HCT116 (cell line): ENCODE measurements at regions not wholly inside any gene's neighbourhood (a gene's known extent, or its start where the extent isn't known, plus 50 kb on each side); places are given as distances from the start of the nearest gene placed in this dataset.

ENCODE experiments used
- ATAC-seq: fragments of 200-7000 bp; cut with Tn5 transposase; 2 replicates; pipeline ENCODE4 v1.9.1; 2020; ENCODE audit warnings: mild to moderate bottlenecking, moderate library complexity
- BruUV-seq: library from RNA; stranded (reverse); fragments of 400-500 nt; replicated peaks from 2 replicates; lab custom pipeline; 2021; lab: Mats Ljungman, UMichigan
- CTCF ChIA-PET: fragments of 300-600 bp; sonication (Branson Sonifier 250); formaldehyde crosslinking; loops from one replicate; lab custom pipeline; 2021; ENCODE audit warnings: antibody characterized with exemption; lab: Charles Lee
- POLR2A ChIA-PET: fragments of 300-600, 350-600 bp; sonication (Branson Sonifier 250); formaldehyde crosslinking; loops from one replicate; lab custom pipeline; 2021; ENCODE audit warnings: antibody characterized with exemption; lab: Charles Lee
- RAD21 ChIA-PET, 2 experiments: fragments of 300-600 bp; sonication (Branson Sonifier 250); formaldehyde crosslinking; loops; one replicate each; lab custom pipeline; 2023; ENCODE audit warnings: low total read pairs in 2 of 2; ENCODE audit not compliant: uncharacterized antibody in 2 of 2, unreplicated experiment in 2 of 2, low non-redundant PET in 1 of 2; lab: Charles Lee
- DNase-seq: peaks from one replicate; pipeline ENCODE4 v3.0.0-alpha.2; 2010; ENCODE audit warnings: low read depth, low spot score
- H2AFZ ChIP-seq: fragments of 200-600 bp; shearing (Covaris generic), sonication (generic); 2 replicates; pipeline ENCODE4 v1.6.1; 2017; ENCODE audit warnings: low read depth, mixed run types, mixed read lengths, antibody characterized with exemption, low read length; ENCODE audit not compliant: poor library complexity, severe bottlenecking
- H3K27ac ChIP-seq: 2 replicates; pipeline ENCODE4 v1.5.1; 2012; ENCODE audit warnings: low read depth, low read length
- H3K27me3 ChIP-seq: fragments of 200-600 bp; sonication (generic); 2 replicates; pipeline ENCODE4 v1.6.1; 2016; ENCODE audit warnings: mixed run types, low read length, mixed read lengths; ENCODE audit not compliant: insufficient read depth
- H3K36me3 ChIP-seq, 2 experiments: fragments of 200-500 bp in 1 of 2; fragments of 200-600 bp in 1 of 2; sonication (Bioruptor generic) in 1 of 2; sonication (generic) in 1 of 2; 2 replicates each; pipeline versions ENCODE4 v1.5.1 to v1.6.1; 2014 to 2016; ENCODE audit warnings: low read length in 2 of 2, inconsistent platforms in 1 of 2, mixed read lengths in 1 of 2, mixed run types in 1 of 2; ENCODE audit not compliant: insufficient read depth in 2 of 2, control insufficient read depth in 1 of 2
- H3K4me1 ChIP-seq, 2 experiments: fragments of 200-600 bp in 1 of 2; sonication (generic) in 1 of 2; 2 replicates each; pipeline versions ENCODE4 v1.5.1 to v1.6.1; 2012 to 2017; ENCODE audit warnings: low read length in 2 of 2, inconsistent platforms in 1 of 2, mild to moderate bottlenecking in 1 of 2, mixed read lengths in 1 of 2, mixed run types in 1 of 2, moderate library complexity in 1 of 2; ENCODE audit not compliant: insufficient read depth in 2 of 2, control insufficient read depth in 1 of 2
- H3K4me2 ChIP-seq: fragments of 200-600 bp; sonication (generic); 2 replicates; pipeline ENCODE4 v1.6.1; 2017; ENCODE audit warnings: mixed run types, low read length, mixed read lengths
- H3K4me3 ChIP-seq, 2 experiments: fragments of 200-600 bp in 1 of 2; sonication (generic) in 1 of 2; replicated peaks in 1 of 2; 2 replicates each; pipeline ENCODE4 v1.5.1; 2011 to 2016; ENCODE audit warnings: low read length in 2 of 2, control low read depth in 1 of 2, low read depth in 1 of 2, mild to moderate bottlenecking in 1 of 2, mixed read lengths in 1 of 2, mixed run types in 1 of 2
- H3K79me2 ChIP-seq: fragments of 200-600 bp; sonication (generic); 2 replicates; pipeline ENCODE4 v1.6.1; 2017; ENCODE audit warnings: mild to moderate bottlenecking, mixed run types, low read length, moderate library complexity, mixed read lengths; ENCODE audit not compliant: insufficient read depth
- H3K9ac ChIP-seq: fragments of 200-600 bp; sonication (generic); 2 replicates; pipeline ENCODE4 v1.6.1; 2016; ENCODE audit warnings: low read length, mixed read lengths
- H3K9me2 ChIP-seq: fragments of 200-600 bp; sonication (generic), shearing (Covaris generic); 2 replicates; pipeline ENCODE4 v1.6.1; 2017; ENCODE audit warnings: mixed run types, mild to moderate bottlenecking, moderate library complexity; ENCODE audit not compliant: insufficient read depth
- H3K9me3 ChIP-seq, 2 experiments: fragments of 200-500 bp in 1 of 2; fragments of 200-600 bp in 1 of 2; sonication (Bioruptor generic) in 1 of 2; sonication (generic) in 1 of 2; 2 replicates each; pipeline ENCODE4 v1.6.1; 2014 to 2017; ENCODE audit warnings: low read length in 2 of 2, mixed read lengths in 2 of 2, inconsistent platforms in 1 of 2, low read depth in 1 of 2, mild to moderate bottlenecking in 1 of 2, mixed run types in 1 of 2, moderate library complexity in 1 of 2; ENCODE audit not compliant: control insufficient read depth in 1 of 2, insufficient read depth in 1 of 2
- H4K20me1 ChIP-seq: fragments of 200-600 bp; sonication (generic), shearing (Covaris generic); 2 replicates; pipeline ENCODE4 v1.6.1; 2017; ENCODE audit warnings: mixed run types, mild to moderate bottlenecking, moderate library complexity; ENCODE audit not compliant: insufficient read depth
- ATF3 ChIP-seq: IDR thresholded peaks from 2 replicates; pipeline ENCODE4 v1.6.1; 2012
- CBX3 ChIP-seq: IDR thresholded peaks from 2 replicates; pipeline ENCODE4 v1.6.1; 2012; ENCODE audit warnings: low read depth
- CEBPB ChIP-seq: IDR thresholded peaks from 2 replicates; pipeline ENCODE4 v1.6.1; 2012; ENCODE audit warnings: low read depth
- EGR1 ChIP-seq: IDR thresholded peaks from 2 replicates; pipeline ENCODE4 v1.6.1; 2012; ENCODE audit warnings: low read depth
- ELF1 ChIP-seq: IDR thresholded peaks from 2 replicates; pipeline ENCODE4 v1.6.1; 2012; ENCODE audit warnings: low read depth, borderline replicate concordance
- EZH2 ChIP-seq: fragments of 200-600 bp; sonication (generic); IDR thresholded peaks from 2 replicates; pipeline ENCODE4 v1.6.1; 2017; ENCODE audit warnings: antibody characterized with exemption, mixed run types
- EZH2phosphoT487 ChIP-seq: fragments of 200-600 bp; IDR thresholded peaks from 2 replicates; pipeline ENCODE4 v1.6.1; 2018; ENCODE audit warnings: antibody characterized with exemption, borderline replicate concordance
- FOSL1 ChIP-seq: IDR thresholded peaks from 2 replicates; pipeline ENCODE4 v1.6.1; 2012; ENCODE audit warnings: low read depth
- JUND ChIP-seq: IDR thresholded peaks from 2 replicates; pipeline ENCODE4 v1.6.1; 2012
- MAX ChIP-seq: IDR thresholded peaks from 2 replicates; pipeline ENCODE4 v1.6.1; 2012
- POLR2A ChIP-seq: IDR thresholded peaks from 2 replicates; pipeline ENCODE4 v1.7.0; 2011; ENCODE audit warnings: borderline replicate concordance; ENCODE audit not compliant: insufficient read depth, insufficient read length; ENCODE audit errors: extremely low read depth
- REST ChIP-seq: IDR thresholded peaks from 2 replicates; pipeline ENCODE4 v1.6.1; 2012; ENCODE audit warnings: low read depth
- SIN3A ChIP-seq: IDR thresholded peaks from 2 replicates; pipeline ENCODE4 v1.6.1; 2012; ENCODE audit warnings: low read depth
- SP1 ChIP-seq: IDR thresholded peaks from 2 replicates; pipeline ENCODE4 v1.6.1; 2012; ENCODE audit warnings: low read depth
- SRF ChIP-seq: IDR thresholded peaks from 2 replicates; pipeline ENCODE4 v1.6.1; 2012; ENCODE audit warnings: low read depth
- TCF7L2 ChIP-seq: IDR thresholded peaks from 2 replicates; pipeline ENCODE4 v1.7.0; 2011; ENCODE audit warnings: borderline replicate concordance, inconsistent platforms; ENCODE audit not compliant: insufficient read depth, insufficient read length; ENCODE audit errors: extremely low read depth
- ZBTB33 ChIP-seq: IDR thresholded peaks from 2 replicates; pipeline ENCODE4 v1.6.1; 2011; ENCODE audit warnings: mild to moderate bottlenecking, low read length, moderate library complexity; ENCODE audit not compliant: insufficient replicate concordance; ENCODE audit errors: extremely low read depth
- ZFX ChIP-seq: fragments of 450-650 bp; IDR thresholded peaks from 2 replicates; pipeline ENCODE4 v1.6.1; 2017
- ZNF274 ChIP-seq: fragments of 200-500 bp; sonication (Bioruptor generic); IDR thresholded peaks from 2 replicates; pipeline ENCODE4 v1.6.1; 2014; ENCODE audit warnings: mild to moderate bottlenecking, low read depth, low read length, inconsistent platforms
- intact Hi-C: fragments of 100-400 bp; cut with micrococcal nuclease; formaldehyde crosslinking; loops from 2 replicates; pipeline ENCODE4 v1.10.0; 2022

GRCh38 chr4:124144238-124144654 lies 568.3 kb downstream of the ANKRD50 start:
- ChIA-PET POLR2A (no interaction called here), CTCF (no interaction called here)

GRCh38 chr4:124146068-124146467 lies 566.5 kb downstream of the ANKRD50 start:
- Histone ChIP-seq H3K4me3 (no peak overlapping the region), H4K20me1 (no peaks in the 10 kb centered on the region), H3K27ac (no peak overlapping the region), H3K4me1 (no peaks in the 10 kb centered on the region), H3K36me3 (no peaks in the 10 kb centered on the region), H3K9me3 (no peaks in the 10 kb centered on the region), H2AFZ (no peak overlapping the region), H3K27me3 (no peaks in the 10 kb centered on the region), H3K79me2 (no peaks in the 10 kb centered on the region), H3K9me2 (no peaks in the 10 kb centered on the region), H3K4me2 (no peak overlapping the region), H3K9ac (no peak overlapping the region)
- RAD21 ChIA-PET: no interaction called here
- CTCF ChIA-PET: no interaction called here
- ATAC-seq: no peak
- POLR2A ChIA-PET: no interaction called here
- no TSS peak for BruUV-seq
- no peak for DNase-seq
- intact Hi-C loops: no loop called here
- TF ChIP-seq ZNF274: no peak
- no peak for TF ChIP-seq CBX3
- no peak for TF ChIP-seq CEBPB
- TF ChIP-seq JUND: no peak
- no peak for TF ChIP-seq ZFX
- TF ChIP-seq REST: no peak
- TF ChIP-seq SIN3A: no peak
- no peak for TF ChIP-seq ZBTB33
- no peak for TF ChIP-seq TCF7L2
- no peak for TF ChIP-seq EGR1
- no peak for TF ChIP-seq ATF3
- TF ChIP-seq SRF: no peak
- TF ChIP-seq EZH2: no peak
- no peak for TF ChIP-seq POLR2A
- TF ChIP-seq FOSL1: no peak
- TF ChIP-seq MAX: no peak
- no peak for TF ChIP-seq ELF1

More at GRCh38 chr4:124144238-124144654, 568.3 kb downstream of the ANKRD50 start:
- H3K9me2 ChIP-seq: no peaks in the 10 kb centered on the region
- H3K27ac ChIP-seq: no peak overlapping the region
- ATAC-seq (no peak), DNase-seq (no peak)
- H3K27me3 ChIP-seq: no peaks in the 10 kb centered on the region
- no peak overlapping the region for H3K4me2 ChIP-seq
- H3K4me3 ChIP-seq: no peak overlapping the region
- no peaks in the 10 kb centered on the region for H3K36me3 ChIP-seq
- RAD21 ChIA-PET: no interaction called here
- no peak overlapping the region for H2AFZ ChIP-seq
- H3K9me3 ChIP-seq: no peaks in the 10 kb centered on the region
- H3K9ac ChIP-seq: no peak overlapping the region
- intact Hi-C loops: no loop called here
- no peaks in the 10 kb centered on the region for H3K4me1 ChIP-seq
- H4K20me1 ChIP-seq: no peaks in the 10 kb centered on the region
- BruUV-seq: no TSS peak
- H3K79me2 ChIP-seq: no peaks in the 10 kb centered on the region
- no peak for TF ChIP-seq EZH2phosphoT487
- no peak for TF ChIP-seq SP1
- no peak for TF ChIP-seq ZFX
